ENCODE measurements at regions not wholly inside any gene's neighbourhood (a gene's known extent, or its start where the extent isn't known, plus 50 kb on each side); places are given as distances from the start of the nearest gene placed in this dataset.

DNA sequence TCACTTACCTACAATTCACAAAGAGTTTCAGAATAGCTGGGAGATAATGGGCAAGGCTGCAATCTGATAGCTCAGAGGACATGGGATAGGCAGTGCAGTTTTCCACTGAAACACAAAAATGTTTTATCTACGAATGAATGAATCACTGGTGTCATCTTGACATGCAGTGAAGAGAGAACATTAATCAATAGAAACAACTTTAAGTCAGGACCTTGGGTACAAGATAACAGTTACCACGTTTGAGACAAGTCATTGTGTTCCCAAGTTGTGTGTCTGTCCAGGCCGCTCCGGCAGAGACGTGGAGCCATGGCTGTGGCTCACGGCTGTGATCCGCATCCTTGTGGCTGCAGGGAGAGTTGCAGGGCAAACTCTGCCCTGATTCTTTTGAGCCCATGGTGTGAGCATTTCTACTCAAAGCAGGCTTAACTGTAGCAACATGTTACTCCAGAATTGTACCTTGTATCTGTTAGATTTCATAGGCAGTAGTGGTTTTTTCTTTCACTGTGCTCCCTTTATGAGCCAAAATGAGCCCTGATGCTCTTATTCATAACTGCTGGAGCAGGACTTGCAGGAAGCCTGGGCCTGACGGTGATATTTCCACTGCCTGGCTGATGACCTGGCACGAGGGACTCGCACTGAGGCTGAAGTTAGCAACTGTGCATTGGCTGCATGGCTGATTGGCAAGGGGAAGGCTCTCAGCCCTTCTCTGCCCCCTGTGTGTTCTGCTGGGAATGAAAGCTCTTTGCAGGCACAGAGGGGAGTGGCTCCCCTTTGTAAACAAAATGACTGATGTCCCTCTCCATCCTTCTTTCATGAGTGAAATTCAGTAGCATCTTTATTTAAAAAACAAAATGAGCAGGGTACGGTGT is 465.2 kb downstream of the AJAP1 start:
- TF ChIP-seq, protein P1, sequence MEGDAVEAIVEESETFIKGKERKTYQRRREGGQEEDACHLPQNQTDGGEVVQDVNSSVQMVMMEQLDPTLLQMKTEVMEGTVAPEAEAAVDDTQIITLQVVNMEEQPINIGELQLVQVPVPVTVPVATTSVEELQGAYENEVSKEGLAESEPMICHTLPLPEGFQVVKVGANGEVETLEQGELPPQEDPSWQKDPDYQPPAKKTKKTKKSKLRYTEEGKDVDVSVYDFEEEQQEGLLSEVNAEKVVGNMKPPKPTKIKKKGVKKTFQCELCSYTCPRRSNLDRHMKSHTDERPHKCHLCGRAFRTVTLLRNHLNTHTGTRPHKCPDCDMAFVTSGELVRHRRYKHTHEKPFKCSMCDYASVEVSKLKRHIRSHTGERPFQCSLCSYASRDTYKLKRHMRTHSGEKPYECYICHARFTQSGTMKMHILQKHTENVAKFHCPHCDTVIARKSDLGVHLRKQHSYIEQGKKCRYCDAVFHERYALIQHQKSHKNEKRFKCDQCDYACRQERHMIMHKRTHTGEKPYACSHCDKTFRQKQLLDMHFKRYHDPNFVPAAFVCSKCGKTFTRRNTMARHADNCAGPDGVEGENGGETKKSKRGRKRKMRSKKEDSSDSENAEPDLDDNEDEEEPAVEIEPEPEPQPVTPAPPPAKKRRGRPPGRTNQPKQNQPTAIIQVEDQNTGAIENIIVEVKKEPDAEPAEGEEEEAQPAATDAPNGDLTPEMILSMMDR (IDR thresholded peaks at IDR 0.05), result no peak
- no peak for TF ChIP-seq POLR2AphosphoS5 (IDR thresholded peaks at IDR 0.05)

Data from prostate gland (tissue), 2 donors.